OCI-LY7 (cell line): ENCODE measurements at regions not wholly inside any gene's neighbourhood (a gene's known extent, or its start where the extent isn't known, plus 50 kb on each side); places are given as distances from the start of the nearest gene placed in this dataset.

Experiments used
- BruUV-seq: library from RNA; stranded (reverse); fragments of 400-500 nt; replicated peaks from 2 replicates; lab custom pipeline; 2021; lab: Mats Ljungman, UMichigan
- CTCF ChIA-PET: fragments of 300-600 bp; sonication (Branson Sonifier 250); formaldehyde crosslinking; loops from one replicate; lab custom pipeline; 2022; ENCODE audit warnings: antibody characterized with exemption; ENCODE audit not compliant: unreplicated experiment; lab: Charles Lee
- POLR2A ChIA-PET: fragments of 300-600 bp; sonication (Branson Sonifier 250); formaldehyde crosslinking; loops from one replicate; lab custom pipeline; 2022; ENCODE audit warnings: antibody characterized with exemption; lab: Charles Lee
- DNase-seq: peaks from one replicate; pipeline ENCODE4 v3.0.0-alpha.2; 2015; ENCODE audit warnings: low spot score
- H2AFZ ChIP-seq: fragments of 200-600 bp; sonication (generic), shearing (Covaris generic); 2 replicates; pipeline ENCODE4 v1.6.1; 2014; ENCODE audit warnings: mild to moderate bottlenecking, antibody characterized with exemption, low read length, moderate library complexity
- H3K27ac ChIP-seq: fragments of 200-600 bp; sonication (generic); 2 replicates; pipeline ENCODE4 v1.5.1; 2014; ENCODE audit warnings: mixed run types, low read depth, mild to moderate bottlenecking, moderate library complexity, low read length, inconsistent platforms; ENCODE audit not compliant: poor library complexity, severe bottlenecking
- H3K36me3 ChIP-seq: fragments of 200-600 bp; sonication (generic); 2 replicates; pipeline ENCODE4 v1.6.1; 2014; ENCODE audit warnings: mild to moderate bottlenecking, antibody characterized with exemption, low read length, moderate library complexity, mixed read lengths; ENCODE audit not compliant: insufficient read depth
- H3K4me1 ChIP-seq: fragments of 200-600 bp; sonication (generic); 2 replicates; pipeline ENCODE4 v1.5.1; 2014; ENCODE audit warnings: mild to moderate bottlenecking, low read length; ENCODE audit not compliant: insufficient read depth, poor library complexity, severe bottlenecking
- H3K4me2 ChIP-seq: fragments of 200-600 bp; sonication (generic); 2 replicates; pipeline ENCODE4 v1.6.1; 2014; ENCODE audit warnings: mild to moderate bottlenecking, low read length
- H3K4me3 ChIP-seq: fragments of 200-600 bp; sonication (generic); 2 replicates; pipeline ENCODE4 v1.5.1; 2014; ENCODE audit warnings: mild to moderate bottlenecking, low read depth, low read length; ENCODE audit not compliant: poor library complexity, severe bottlenecking
- H3K79me2 ChIP-seq: fragments of 200-600 bp; sonication (generic); 2 replicates; pipeline ENCODE4 v1.6.1; 2016; ENCODE audit warnings: low read depth, mild to moderate bottlenecking, low read length, moderate library complexity, mixed read lengths; ENCODE audit not compliant: insufficient read depth
- H3K9me2 ChIP-seq: fragments of 200-600 bp; sonication (generic); 2 replicates; pipeline ENCODE4 v1.6.1; 2016; ENCODE audit warnings: mild to moderate bottlenecking, low read length, mixed read lengths; ENCODE audit not compliant: insufficient read depth
- H3K9me3 ChIP-seq: fragments of 200-600 bp; sonication (generic); 2 replicates; pipeline ENCODE4 v1.6.1; 2014; ENCODE audit warnings: mild to moderate bottlenecking, mixed run types, low read length, mixed read lengths
- H4K20me1 ChIP-seq: fragments of 200-600 bp; sonication (generic); 2 replicates; pipeline ENCODE4 v1.6.1; 2014; ENCODE audit warnings: mild to moderate bottlenecking, antibody characterized with exemption, low read length, moderate library complexity, mixed read lengths; ENCODE audit not compliant: insufficient read depth
- EZH2phosphoT487 ChIP-seq: fragments of 200-600 bp; sonication (generic); IDR thresholded peaks from 2 replicates; pipeline ENCODE4 v1.6.1; 2018; ENCODE audit warnings: low read depth, borderline replicate concordance, mild to moderate bottlenecking, mixed run types, antibody characterized with exemption, low read length, moderate library complexity, mixed read lengths
- intact Hi-C: fragments of 100-400 bp; cut with micrococcal nuclease; formaldehyde crosslinking; loops from one replicate; pipeline ENCODE4 v1.10.0; 2022; ENCODE audit not compliant: unreplicated experiment
- TF ChIP-seq, protein P1 (sequence below): fragments of 200-600 bp; sonication (generic); conservative IDR thresholded peaks from 2 replicates; pipeline ENCODE4 v1.5.1; 2014; ENCODE audit warnings: mild to moderate bottlenecking, antibody characterized with exemption, low read length, moderate library complexity, mixed read lengths

DNA sequence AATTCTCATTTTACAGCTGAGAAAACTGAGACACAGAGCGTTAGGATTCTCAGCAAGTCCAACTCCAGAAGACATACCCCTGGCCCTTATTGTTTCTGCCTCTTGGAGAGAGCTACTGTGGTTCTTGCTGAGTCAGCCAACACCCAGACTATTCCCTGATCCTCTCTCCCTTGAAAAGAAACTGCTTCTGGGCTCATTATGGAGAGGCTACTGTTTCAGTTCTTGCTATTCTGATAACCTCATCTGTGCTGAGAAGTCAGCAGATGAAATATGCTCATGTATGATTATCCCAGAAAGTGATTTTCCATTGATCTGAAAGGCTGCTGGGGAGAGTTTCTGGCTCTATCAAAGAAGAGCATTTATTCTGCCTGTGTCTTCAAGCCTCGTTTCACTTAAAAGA lies 455.6 kb upstream of the COBL start:
- no TSS peak for BruUV-seq
- no peak for TF ChIP-seq EZH2phosphoT487
- TF ChIP-seq, protein P1, sequence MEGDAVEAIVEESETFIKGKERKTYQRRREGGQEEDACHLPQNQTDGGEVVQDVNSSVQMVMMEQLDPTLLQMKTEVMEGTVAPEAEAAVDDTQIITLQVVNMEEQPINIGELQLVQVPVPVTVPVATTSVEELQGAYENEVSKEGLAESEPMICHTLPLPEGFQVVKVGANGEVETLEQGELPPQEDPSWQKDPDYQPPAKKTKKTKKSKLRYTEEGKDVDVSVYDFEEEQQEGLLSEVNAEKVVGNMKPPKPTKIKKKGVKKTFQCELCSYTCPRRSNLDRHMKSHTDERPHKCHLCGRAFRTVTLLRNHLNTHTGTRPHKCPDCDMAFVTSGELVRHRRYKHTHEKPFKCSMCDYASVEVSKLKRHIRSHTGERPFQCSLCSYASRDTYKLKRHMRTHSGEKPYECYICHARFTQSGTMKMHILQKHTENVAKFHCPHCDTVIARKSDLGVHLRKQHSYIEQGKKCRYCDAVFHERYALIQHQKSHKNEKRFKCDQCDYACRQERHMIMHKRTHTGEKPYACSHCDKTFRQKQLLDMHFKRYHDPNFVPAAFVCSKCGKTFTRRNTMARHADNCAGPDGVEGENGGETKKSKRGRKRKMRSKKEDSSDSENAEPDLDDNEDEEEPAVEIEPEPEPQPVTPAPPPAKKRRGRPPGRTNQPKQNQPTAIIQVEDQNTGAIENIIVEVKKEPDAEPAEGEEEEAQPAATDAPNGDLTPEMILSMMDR, result no peak

DNA sequence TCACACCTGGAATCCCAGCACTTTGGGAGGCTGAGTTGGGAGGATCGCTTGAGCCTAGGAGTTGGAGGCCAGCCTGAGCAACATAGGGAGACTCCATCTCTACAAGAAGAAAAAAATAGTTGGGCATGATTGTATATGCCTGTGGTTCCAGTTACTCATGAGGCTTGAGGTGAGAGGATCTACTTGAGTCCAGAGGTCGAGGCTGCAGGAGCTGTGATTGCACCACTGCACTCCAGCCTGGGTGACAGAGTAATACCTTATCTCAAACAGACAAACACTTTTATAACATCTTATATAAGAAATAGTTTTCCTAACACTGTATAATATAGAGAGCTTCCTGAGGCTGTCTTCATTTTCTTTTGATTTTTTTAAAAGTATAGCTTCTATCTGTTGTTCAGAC lies 448.4 kb upstream of the COBL start:
- ChIA-PET POLR2A (no interaction called here), CTCF (no interaction called here)
- Histone ChIP-seq H3K9me3 (no peaks in the 10 kb centered on the region), H3K4me2 (no peak overlapping the region), H3K4me3 (no peak overlapping the region), H3K36me3 (no peaks in the 10 kb centered on the region), H3K9me2 (no peaks in the 10 kb centered on the region), H4K20me1 (no peaks in the 10 kb centered on the region), H3K79me2 (no peaks in the 10 kb centered on the region), H2AFZ (no peak overlapping the region), H3K4me1 (no peaks in the 10 kb centered on the region), H3K27ac (no peak overlapping the region)
- no TSS peak for BruUV-seq
- no peak for TF ChIP-seq EZH2phosphoT487
- TF ChIP-seq, protein P1, result no peak
- DNase-seq, result no peak
- intact Hi-C loops, result no loop called here

More for the DNA sequence above, 455.6 kb upstream of the COBL start:
- Histone ChIP-seq H3K9me3 (no peaks in the 10 kb centered on the region), H3K79me2 (no peaks in the 10 kb centered on the region), H3K9me2 (no peaks in the 10 kb centered on the region), H2AFZ (no peak overlapping the region), H4K20me1 (no peaks in the 10 kb centered on the region), H3K4me2 (no peak overlapping the region), H3K4me1 (no peaks in the 10 kb centered on the region), H3K4me3 (no peak overlapping the region), H3K36me3 (no peaks in the 10 kb centered on the region), H3K27ac (no peak overlapping the region)
- intact Hi-C loops, result no loop called here
- no peak for DNase-seq
- ChIA-PET CTCF (no interaction called here), POLR2A (no interaction called here)

DNA sequence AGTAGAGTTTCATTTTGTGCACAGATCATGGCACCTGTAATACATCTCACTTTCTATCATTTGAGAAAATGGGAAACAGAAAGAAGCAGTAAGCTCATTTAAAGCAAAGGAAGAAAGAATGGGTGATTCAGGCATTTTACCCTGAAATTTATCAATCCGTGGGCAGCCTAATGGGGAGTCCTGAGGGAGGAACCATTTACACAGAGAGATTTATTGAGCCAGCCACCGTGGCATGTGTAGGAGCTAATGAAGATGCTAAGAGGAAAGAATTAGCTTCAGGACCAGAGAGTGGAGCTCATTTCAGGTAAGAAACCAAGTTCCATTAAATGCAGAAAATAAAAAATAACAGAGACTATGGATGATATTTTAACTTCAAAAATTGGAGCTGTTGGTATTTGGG lies 443.4 kb upstream of the COBL start:
- TF ChIP-seq, protein P1, result no peak
- no peak for TF ChIP-seq EZH2phosphoT487
- H3K9me2 ChIP-seq, result no peaks in the 10 kb centered on the region
- no peak overlapping the region for H3K4me3 ChIP-seq
- no peak overlapping the region for H2AFZ ChIP-seq
- DNase-seq, result no peak
- H3K79me2 ChIP-seq, result no peaks in the 10 kb centered on the region
- no peaks in the 10 kb centered on the region for H3K36me3 ChIP-seq
- ChIA-PET POLR2A (no interaction called here), CTCF (no interaction called here)
- no peaks in the 10 kb centered on the region for H3K4me1 ChIP-seq
- no peaks in the 10 kb centered on the region for H3K9me3 ChIP-seq
- intact Hi-C loops, result no loop called here
- BruUV-seq, result no TSS peak
- H3K4me2 ChIP-seq, result no peak overlapping the region
- no peak overlapping the region for H3K27ac ChIP-seq
- H4K20me1 ChIP-seq, result no peaks in the 10 kb centered on the region
